ENCODE measurements at regions not wholly inside any gene's neighbourhood (a gene's known extent, or its start where the extent isn't known, plus 50 kb on each side); places are given as distances from the start of the nearest gene placed in this dataset.

GRCh38 chr1:103854279-103854678 lies 104.6 kb downstream of the AMY1C start:
- Histone ChIP-seq H3K4me3 (no peak overlapping the region), H3K4me1 (no peaks in the 10 kb centered on the region), H3K36me3 (no peaks in the 10 kb centered on the region), H3K9me3 (no peaks in the 10 kb centered on the region), H3K27me3 (no peaks in the 10 kb centered on the region), H3K27ac (no peak overlapping the region)
- no peak for TF ChIP-seq EP300 (IDR thresholded peaks at IDR 0.05)
- no peak for TF ChIP-seq POLR2AphosphoS5 (IDR thresholded peaks at IDR 0.05)
- TF ChIP-seq, protein P1, sequence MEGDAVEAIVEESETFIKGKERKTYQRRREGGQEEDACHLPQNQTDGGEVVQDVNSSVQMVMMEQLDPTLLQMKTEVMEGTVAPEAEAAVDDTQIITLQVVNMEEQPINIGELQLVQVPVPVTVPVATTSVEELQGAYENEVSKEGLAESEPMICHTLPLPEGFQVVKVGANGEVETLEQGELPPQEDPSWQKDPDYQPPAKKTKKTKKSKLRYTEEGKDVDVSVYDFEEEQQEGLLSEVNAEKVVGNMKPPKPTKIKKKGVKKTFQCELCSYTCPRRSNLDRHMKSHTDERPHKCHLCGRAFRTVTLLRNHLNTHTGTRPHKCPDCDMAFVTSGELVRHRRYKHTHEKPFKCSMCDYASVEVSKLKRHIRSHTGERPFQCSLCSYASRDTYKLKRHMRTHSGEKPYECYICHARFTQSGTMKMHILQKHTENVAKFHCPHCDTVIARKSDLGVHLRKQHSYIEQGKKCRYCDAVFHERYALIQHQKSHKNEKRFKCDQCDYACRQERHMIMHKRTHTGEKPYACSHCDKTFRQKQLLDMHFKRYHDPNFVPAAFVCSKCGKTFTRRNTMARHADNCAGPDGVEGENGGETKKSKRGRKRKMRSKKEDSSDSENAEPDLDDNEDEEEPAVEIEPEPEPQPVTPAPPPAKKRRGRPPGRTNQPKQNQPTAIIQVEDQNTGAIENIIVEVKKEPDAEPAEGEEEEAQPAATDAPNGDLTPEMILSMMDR (IDR thresholded peaks at IDR 0.05): no peak
- TF ChIP-seq POLR2A (IDR thresholded peaks at IDR 0.05): no peak
- DNase-seq: no peak
- no peak for ATAC-seq (ENCODE audit: low FRiP score in 2 of 2)

- WGBS, 2 donors: 86 to 93% methylated on average over 2 of the region's 2 CpGs
- no peak overlapping the region for H3K27ac ChIP-seq
- H3K4me3 ChIP-seq: no peak overlapping the region
- no peaks in the 10 kb centered on the region for H3K36me3 ChIP-seq
- no peaks in the 10 kb centered on the region for H3K9me3 ChIP-seq
- no peak for DNase-seq
- no peaks in the 10 kb centered on the region for H3K27me3 ChIP-seq
- ATAC-seq (ENCODE audit: low FRiP score in 2 of 2): no peak
- TF ChIP-seq EP300 (IDR thresholded peaks at IDR 0.05): no peak
- no peak for TF ChIP-seq POLR2A (IDR thresholded peaks at IDR 0.05)
- no peak for TF ChIP-seq POLR2AphosphoS5 (IDR thresholded peaks at IDR 0.05)
- TF ChIP-seq, protein P1 (IDR thresholded peaks at IDR 0.05): no peak
- H3K4me1 ChIP-seq: no peaks in the 10 kb centered on the region
These were observed 110.0 kb downstream of the AMY1C start for GRCh38 chr1:103859721-103860120.

DNA sequence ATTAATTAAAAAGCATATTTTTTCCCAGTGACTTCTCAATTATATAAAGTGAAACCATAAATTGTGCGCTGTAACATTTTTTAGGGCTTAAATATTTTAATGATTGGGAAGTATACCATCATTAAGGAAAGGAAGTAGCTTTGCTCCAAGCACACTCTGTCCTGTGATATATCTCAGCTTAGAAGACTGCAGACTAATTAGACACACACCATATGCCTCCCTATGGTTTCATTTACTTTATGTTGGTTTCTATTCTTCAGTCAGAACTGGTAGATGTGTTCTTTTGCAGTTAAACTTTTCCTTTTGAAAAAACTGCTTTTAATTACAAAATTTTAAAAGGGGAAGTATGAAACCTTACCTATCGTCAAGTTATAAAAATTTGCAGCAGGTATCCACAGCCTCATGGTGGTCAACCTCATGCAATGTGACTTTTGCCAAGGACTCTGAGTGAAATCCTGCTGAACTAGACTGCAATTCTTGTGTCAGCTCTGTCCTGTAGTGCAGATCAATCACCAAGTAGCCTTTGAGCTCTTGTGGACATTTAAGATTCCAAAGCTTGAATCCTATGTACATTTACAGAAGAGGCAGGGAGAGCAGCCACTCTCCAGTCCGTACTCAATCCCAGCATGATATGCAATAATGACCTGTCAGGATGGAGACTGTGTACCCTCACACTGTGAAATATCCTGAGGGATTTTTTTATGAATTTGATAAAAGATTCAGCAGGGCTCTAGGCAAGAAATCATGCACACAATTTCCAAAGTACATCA lies 149.1 kb downstream of the AMY1C start:
- no peak overlapping the region for H3K27ac ChIP-seq
- no peaks in the 10 kb centered on the region for H3K4me1 ChIP-seq
- DNase-seq (no peak), ATAC-seq (ENCODE audit: low FRiP score in 2 of 2) (no peak)
- H3K36me3 ChIP-seq: no peaks in the 10 kb centered on the region
- TF ChIP-seq, protein P1 (IDR thresholded peaks at IDR 0.05): no peak
- TF ChIP-seq POLR2A (IDR thresholded peaks at IDR 0.05) (no peak), EP300 (IDR thresholded peaks at IDR 0.05) (no peak), POLR2AphosphoS5 (IDR thresholded peaks at IDR 0.05) (no peak)
- H3K27me3 ChIP-seq: no peaks in the 10 kb centered on the region
- H3K4me3 ChIP-seq: no peak overlapping the region
- H3K9me3 ChIP-seq: no peaks in the 10 kb centered on the region
- WGBS, 2 donors: 74 to 75% methylated on average over 3 of the region's 3 CpGs

GRCh38 chr1:103900005-103900404 lies 150.3 kb downstream of the AMY1C start:
- TF ChIP-seq EP300 (IDR thresholded peaks at IDR 0.05): no peak
- no peak for TF ChIP-seq POLR2AphosphoS5 (IDR thresholded peaks at IDR 0.05)
- TF ChIP-seq POLR2A (IDR thresholded peaks at IDR 0.05): no peak
- TF ChIP-seq, protein P1 (IDR thresholded peaks at IDR 0.05): no peak
- Histone ChIP-seq H3K27me3 (no peaks in the 10 kb centered on the region), H3K27ac (no peak overlapping the region), H3K4me3 (no peak overlapping the region), H3K4me1 (no peaks in the 10 kb centered on the region), H3K9me3 (no peaks in the 10 kb centered on the region), H3K36me3 (no peaks in the 10 kb centered on the region)
- ATAC-seq (ENCODE audit: low FRiP score in 2 of 2): no peak
- DNase-seq: no peak
- 81 to 100% methylated on average over 3 of the region's 3 CpGs for WGBS, 2 donors

- TF ChIP-seq POLR2AphosphoS5 (IDR thresholded peaks at IDR 0.05) (no peak), EP300 (IDR thresholded peaks at IDR 0.05) (no peak), POLR2A (IDR thresholded peaks at IDR 0.05) (no peak)
- TF ChIP-seq, protein P1 (IDR thresholded peaks at IDR 0.05): no peak
- no peaks in the 10 kb centered on the region for H3K27me3 ChIP-seq
- H3K4me3 ChIP-seq: no peak overlapping the region
- DNase-seq: no peak
- 62 to 67% methylated on average over 4 of the region's 4 CpGs for WGBS, 2 donors
- H3K9me3 ChIP-seq: no peaks in the 10 kb centered on the region
- no peak overlapping the region for H3K27ac ChIP-seq
- no peaks in the 10 kb centered on the region for H3K36me3 ChIP-seq
- no peak for ATAC-seq (ENCODE audit: low FRiP score in 2 of 2)
- no peaks in the 10 kb centered on the region for H3K4me1 ChIP-seq
These were observed 151.4 kb downstream of the AMY1C start for GRCh38 chr1:103901072-103901471.
